A172 (cell line): ENCODE measurements at regions not wholly inside any gene's neighbourhood (a gene's known extent, or its start where the extent isn't known, plus 50 kb on each side); places are given as distances from the start of the nearest gene placed in this dataset.

Experiments used
- DNase-seq: peaks from one replicate; pipeline ENCODE4 v3.0.0-alpha.2; 2015; ENCODE audit warnings: low spot score

DNA sequence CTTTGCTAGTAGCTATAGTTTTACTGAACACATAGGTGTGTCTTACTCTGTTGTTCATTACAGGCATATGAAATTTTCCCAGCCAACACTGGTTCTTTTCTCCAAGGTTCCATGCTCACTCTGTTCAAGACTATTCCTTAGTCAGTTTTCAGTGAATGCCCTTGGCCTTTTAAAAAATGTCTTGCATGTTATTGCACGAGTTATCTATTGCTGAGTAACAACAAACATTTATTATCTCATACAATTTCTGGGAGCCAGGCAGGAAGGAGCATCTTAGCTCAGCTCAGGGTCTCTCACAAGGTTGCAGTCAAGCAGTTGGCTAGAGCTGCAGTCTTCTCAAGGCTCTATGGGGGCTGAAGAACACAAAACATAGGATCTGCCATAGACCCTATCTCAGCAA lies 223.5 kb downstream of the BTG1 start:
- DNase-seq, result no peak

DNA sequence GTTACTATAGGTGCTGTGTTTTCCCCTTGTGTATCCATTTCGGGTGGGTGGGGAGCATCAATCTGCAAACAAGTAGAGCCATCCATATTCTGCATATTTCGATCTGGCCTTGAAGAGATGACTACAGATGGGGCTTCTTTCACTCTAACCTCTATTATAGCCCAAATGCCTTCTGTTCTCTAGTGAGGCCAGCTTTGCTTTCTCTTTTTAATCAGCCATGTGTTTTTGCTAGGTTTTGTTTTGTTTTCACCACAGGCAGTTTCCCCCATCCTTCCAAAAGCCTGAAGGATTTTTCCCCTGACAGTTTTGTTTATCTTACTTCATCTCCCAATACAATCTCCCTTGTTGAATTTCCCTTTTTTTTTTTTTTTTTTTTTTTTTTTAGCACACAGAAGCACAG lies 224.1 kb downstream of the BTG1 start:
- DNase-seq, result no peak

DNA sequence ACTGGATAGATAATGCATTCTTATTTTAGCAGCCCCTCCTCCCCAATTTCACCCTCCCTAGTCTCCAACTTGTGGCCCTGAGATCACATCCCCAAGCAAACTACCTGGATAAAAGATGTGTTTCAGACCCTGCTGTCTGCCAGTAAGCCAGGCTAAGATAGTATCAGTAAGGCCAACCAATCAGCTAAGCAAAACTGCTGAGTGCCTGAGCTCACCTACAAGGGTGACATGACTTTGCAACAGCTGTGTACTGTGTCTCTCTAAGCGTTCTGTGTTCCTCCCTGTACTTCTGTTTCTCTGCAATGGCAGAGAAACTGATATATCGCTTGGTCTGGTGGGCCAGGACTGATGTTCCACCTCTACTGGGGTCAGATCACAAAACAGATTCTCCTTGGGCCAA lies 224.9 kb downstream of the BTG1 start:
- no peak for DNase-seq

DNA sequence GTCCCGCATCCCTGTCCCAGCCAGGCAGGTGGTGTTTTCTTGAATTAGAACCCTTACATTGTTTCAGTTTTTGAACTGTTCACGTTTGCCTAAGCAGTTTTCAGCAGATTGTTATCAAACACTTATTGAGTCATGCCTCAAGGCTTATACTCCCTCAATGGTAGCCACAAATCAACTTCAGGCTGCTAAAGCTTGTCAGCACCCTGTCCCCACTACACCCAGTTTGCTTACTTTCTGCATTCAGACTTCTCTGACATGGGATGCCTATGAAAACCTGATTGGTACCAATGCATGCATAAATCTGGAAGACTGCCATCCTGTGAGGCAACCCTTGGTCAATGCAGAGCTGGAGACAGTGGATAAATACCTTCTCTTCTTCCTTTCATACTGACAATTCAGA lies 225.4 kb downstream of the BTG1 start:
- no peak for DNase-seq

DNA sequence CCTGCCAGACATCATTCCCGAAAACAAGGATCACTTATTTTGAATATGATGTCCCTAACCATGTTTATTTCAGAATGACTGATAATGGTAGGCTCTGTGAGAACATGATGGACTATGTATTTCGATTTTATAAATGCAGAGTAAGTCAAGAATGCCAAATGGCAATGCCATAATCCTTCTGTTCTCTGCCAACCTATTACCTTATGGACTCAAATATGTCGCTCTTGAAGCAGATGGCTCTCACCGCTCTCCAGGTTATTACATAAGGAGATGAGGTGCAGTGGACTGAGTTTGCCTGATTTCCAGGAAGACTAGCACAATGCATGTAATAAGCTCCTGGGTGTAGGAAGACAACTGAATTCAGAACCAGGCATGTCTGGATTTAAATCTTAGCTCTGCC lies 227.2 kb downstream of the BTG1 start:
- DNase-seq, result no peak

DNA sequence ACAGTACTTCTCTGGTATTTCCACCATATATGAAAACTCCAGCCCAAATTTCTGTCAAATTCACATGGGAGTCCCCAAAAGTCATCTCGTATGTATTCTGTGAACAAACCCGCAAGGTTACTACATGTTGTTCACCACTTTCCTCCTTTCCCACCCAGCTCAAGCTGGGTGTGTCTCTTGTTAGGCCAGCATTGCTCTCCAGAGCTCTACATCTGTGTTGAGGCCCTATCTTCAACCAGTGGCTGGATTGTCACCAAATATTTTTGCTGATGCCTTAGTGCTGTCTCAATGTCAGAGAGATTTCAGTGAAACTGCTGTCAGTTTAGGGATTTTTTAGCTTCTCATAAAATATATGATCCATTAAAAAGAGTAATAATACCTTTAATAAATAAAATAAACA lies 230.9 kb downstream of the BTG1 start:
- DNase-seq, result no peak

DNA sequence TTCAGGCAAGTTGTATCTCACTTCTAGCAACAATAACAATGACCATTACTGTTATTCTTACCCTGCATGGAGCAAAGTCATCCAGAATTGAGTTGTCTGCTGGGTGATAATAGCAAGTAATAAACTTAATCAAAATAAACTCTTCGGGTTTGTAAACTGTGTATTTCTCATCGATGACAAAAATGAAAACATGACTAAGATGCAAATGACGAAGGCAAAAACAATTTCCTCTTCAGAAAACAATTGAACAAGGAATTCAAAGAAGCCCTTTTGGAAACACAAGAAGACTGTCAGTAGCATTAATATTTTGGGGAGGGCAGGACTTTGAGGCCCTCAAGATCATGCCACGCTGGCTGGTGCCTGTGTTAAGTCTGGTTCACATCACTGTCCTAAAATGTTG lies 232.0 kb downstream of the BTG1 start:
- DNase-seq, result no peak

DNA sequence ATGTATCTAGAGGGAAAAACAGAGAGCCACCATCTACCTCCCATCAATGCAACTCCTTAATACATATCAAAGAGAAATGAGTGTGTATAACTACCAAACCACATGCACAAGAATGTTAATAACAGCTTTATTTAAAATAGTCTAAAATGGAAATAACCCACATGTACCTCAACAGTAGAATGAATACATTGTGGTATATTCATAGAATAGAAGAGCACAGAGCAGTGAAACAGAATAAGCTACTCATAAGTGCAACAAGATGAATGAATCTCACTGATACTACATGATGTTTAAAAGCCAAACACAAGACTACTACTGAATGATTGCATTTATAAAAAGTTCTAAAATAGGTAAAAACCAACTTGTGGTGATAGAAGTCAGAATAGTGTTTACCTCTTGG lies 232.5 kb downstream of the BTG1 start:
- DNase-seq, result no peak

DNA sequence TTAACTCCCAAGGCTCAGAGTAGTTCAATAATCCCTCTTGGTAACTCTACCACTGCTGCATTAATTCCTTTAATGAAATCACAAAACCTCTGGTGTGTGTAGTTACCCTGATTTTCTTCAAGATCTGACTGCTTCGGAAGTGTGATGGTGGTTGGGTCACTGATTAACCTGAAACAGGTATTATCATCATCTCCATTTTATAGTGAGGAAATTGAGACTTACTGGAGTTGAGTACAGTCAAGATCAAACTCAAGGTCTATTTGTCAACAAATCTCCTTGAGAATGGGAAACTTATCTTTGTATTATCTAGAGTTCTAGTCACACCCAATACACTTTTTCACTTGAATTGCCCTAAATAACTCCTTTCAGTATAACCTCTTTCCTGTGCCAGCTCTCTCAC lies 233.5 kb downstream of the BTG1 start:
- DNase-seq, result no peak

DNA sequence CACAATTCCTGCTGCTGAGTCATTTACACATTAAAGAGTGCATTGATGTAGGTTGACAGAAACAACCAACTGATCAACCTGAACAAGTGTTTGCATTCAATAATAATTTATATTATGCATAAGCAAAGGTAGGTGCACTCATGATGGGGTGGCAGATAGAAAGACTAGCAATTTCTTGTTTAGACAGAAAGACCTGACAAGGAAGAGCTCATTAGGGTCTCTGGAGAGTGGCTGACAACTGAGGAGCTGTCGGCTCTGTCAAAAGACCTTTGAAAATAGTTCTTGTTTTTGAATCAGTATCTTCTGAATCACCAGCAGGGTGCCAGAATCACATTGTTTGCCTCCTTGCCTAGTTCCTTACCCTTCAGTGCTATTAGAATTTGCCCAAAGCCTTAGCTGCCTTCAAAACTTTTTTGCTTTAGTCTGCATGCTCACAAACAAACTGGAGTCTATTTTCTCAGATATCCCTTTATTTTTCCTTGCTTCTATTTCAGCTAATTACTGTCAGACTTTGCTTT lies 234.7 kb downstream of the BTG1 start:
- no peak for DNase-seq

DNA sequence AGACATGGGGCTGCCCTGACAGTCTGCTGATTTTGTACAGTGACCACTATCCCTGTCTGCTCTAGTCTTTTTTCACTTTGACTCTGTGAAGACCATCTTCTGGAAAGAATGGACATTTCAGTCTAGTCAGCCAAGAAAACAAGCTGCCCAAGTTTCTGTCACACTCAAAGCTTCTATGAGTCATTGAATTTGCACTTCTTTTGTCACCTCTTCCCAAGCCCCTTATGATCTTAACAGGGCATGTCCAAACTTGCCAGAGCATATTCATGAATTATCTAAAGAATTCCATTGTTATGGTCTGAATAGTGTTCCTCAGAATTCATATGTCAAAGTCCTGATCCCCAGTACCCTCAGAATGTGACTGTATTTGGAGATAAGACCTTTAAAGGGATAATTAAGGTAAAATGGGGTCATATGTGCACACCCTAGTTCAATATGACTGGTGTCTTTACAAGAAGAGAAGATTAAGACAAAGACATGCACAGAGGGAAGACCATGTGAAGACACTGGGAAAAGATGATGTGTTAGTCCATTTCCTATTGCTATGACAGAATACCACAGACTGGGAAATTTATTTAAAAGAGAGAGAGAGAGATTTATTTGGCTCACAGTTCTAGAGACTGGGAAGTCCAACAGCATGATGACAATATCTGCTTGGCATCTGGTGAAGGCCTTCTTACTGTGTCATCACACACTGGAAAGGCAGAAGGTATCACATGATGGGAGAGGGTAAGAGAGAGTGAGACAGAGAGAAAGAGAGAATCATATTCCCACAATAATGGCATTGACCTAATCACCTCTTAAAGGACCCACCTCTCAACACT lies 242.6 kb downstream of the BTG1 start:
- DNase-seq, result no peak

DNA sequence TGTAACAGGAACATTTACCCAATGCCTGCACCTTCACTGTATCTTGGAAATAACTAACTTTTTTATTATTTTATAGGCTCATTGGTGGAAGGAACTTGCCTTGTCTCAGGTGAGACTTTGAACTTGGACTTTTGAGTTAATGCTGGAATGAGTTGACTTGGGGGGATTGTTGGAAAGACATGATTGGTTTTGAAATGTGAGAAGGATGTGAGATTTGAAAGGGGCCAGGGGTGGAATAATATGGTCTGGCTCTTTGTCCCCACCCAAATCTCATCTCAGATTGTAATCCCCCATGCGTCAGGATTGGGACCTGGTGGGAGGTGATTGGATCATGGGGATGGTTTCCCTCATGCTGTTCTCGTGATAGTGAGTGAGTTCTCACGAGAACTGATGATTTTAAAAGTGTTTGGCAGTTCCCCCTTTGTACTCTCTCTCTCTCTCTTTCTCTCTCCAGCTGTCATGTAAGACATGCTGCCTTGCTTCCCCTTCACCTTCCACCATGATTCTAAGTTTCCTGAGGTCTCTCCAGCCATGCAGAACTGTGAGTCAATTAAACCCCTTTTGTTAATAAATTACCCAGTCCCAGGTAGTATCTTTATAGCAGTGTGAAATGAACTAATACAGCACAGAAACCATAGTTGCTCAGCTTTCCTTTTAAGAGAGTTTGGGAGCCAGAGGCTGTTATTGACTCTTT lies 244.1 kb downstream of the BTG1 start:
- DNase-seq, result no peak

DNA sequence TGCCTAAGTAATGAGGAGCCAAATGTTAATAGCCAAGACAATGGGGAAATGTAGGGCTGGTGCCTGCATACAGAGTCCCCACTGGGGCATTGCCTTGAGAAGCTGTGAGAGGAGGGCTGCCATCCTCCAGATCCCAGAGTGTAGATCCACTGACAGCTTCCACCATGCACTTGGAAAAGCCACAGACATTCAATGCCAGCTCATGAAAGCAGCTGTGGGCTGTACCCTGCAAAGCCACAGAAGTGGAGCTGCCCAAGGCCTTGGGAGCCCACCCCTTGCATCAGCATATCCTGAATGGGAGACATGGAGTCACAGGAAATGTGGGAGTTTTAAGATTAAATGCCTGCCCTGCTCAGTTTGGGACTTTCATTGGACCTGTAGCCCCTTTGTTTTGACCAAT lies 244.7 kb downstream of the BTG1 start:
- DNase-seq, result no peak

DNA sequence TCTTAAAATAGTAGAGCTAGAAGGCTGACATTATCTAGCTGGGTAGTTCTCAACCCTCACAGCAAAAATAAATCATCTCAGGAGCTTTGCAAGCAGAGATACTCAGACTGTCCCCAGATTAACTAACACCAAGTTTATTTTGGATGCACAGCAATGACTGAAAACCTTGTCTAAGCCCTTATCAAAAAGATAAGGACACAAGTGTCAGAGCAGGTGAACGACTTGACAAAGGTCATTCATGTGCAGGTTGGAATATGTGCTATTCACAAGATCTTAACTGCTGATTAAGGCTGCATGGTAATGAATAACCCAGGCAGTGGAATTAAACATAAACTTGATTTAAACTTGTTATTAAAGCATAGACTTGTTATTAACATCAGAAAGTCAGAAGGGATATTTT lies 246.6 kb downstream of the BTG1 start:
- DNase-seq, result no peak

DNA sequence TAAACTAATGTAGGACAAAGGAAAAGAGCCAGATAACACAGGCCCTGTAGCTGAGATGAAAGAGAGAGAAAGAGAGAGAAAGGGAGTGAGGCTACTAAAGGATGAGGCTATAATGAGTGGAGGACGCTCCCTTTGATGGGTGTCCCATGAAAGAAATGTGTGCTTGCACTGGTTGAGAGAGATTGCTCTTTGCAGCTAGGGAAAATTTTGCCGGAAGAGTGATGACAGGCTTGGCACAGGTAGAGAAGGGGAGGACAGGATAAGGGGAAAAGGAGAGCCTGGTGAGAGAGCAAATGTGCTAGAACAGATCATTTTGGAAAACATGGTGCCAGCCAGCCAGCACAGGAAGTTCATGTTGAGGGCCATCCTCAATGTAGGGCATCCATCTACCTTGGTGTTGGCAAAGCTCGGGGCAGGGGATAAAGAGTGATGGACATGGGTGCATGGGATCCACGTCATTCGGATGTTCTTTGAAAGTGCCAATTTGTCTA lies 248.6 kb downstream of the BTG1 start:
- DNase-seq, result no peak

DNA sequence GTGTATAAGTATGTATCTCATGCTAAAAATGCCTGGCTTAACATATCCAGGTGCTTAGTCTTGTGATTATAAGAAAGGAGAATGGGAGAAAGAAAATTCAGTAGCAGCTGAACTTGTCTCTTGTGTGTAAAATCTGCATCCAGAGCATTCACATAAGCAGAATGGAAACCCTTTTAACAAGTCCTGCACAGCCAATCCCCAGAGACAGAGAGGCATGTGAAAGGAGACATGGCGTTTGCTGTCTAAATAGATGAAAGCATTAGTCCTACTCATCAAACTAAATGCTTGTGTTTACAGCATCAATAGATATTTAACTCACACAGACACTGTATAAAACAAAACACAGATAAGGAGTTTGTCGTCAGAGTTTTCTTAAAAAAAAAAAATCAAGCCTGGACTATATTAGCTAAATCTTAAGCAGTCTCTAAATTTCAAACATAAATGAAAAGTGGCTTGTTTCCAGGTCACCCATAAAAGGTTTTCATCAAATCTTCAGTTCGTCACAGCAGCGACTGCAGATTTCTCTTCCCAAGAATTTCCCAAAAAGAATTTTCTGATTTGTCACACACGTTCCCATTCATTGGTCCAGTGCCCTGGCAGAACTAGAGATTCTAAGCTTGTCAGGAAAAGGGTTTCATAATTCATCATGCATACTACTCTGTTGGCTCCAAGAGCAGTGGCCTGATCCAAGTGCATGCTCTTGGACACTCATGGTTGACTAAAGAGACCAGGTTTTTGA lies 249.2 kb downstream of the BTG1 start:
- DNase-seq, result no peak

DNA sequence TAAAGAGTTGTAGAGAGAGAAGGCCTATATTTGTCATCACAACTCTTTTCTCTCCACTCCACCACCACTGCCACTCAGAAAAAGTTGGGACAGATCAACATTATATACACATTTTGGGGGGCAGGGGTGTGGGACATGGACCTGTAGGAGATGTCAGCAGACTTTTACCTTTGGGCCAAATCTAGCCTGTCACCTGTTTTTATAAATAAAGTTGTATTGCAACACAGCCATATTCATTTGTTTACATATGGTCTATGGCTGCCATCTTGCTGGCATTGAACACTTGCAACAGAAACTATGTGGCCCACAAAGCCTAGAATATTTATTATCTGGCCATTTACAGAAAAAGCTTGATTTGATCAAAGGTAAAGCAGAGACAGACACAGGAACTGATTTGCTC lies 250.7 kb downstream of the BTG1 start:
- no peak for DNase-seq

DNA sequence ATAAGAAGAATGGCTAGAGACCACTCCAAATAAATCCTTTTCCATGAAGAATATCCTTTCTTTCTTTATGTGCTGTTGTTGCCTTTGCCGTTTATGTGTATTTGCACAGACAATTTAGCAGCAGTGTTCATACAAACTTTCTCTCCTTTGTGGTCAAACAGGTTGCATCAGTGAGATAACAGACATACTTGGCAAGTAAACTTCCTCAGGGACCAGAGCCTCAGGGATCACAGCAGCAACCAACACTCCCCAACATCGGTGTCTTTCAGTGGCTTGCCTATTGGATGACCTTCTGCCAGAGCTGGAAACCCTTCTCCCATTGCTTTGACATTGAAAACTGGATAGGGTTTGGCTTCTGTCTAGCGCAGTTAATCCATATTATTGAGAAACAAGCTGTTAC lies 252.2 kb downstream of the BTG1 start:
- no peak for DNase-seq

DNA sequence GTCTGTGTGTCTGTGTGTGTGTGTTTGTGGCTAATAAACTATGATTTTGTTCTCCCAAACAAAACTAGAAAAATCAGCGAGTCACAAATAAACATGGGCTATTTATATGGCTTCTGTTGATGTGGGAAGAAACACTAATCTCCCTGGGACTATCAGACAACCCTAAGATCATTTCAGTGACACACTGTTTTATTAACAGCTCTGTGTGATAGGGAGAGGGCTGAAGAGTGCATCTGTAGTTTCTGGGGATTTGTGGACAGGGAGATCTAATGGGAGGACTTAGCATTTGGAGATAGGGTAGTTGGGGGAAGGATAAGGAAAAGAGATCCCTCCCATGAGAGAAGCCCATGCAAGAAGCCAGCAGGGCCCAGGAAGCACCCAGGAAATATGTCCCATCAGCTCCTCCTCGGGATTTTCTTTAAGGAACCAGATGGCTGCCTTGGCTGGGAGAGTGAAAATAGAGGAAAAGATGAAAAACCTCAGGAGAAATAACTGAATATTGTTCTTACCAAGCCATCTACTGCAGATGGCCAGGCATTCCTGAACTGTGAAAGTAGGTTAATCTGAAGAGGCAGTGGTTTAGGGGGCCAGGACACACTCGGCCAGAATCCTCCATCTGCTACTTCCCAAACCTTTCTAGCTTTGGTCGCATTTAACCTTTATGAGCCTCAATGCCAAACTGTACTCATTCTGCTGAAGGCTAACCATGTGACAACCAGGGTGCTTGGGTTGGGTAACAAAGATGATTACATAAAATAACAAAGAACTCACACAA lies 253.4 kb downstream of the BTG1 start:
- no peak for DNase-seq

DNA sequence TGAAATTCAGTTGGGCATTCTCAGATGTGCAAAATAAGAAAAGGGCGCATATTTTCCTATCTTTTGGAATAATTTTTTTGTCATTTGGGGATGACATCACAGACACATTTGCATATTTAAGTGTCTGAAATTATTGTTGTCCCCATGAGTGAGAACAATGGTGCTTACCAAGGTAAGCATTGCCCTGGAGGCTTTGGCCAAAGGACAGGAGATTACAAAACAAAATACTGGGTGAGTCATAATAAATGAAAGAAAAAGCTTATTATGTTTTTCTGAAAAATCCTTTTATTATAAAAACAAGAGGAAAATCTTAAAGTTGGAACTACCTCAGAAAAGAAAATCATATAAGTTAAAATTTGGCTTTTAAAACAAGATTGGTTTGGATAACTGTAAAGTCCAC lies 254.9 kb downstream of the BTG1 start:
- no peak for DNase-seq

DNA sequence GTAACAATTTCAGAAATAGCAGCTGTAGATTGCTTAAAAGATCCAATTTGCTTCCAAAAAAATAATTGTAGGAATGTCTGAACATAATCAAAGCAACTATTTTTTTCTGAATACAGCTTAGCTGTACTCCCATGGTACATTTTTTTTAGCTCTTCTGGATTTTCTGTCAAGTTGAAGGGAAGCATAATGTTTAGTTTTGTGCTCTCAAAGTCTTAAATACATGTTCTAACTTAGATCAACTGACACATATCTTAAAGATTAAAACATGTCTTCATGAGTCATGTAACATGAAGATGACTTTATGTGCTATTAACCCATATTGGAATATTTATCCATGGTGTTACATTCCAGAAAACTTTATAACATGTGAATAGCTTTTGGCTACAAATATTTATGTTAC lies 255.7 kb downstream of the BTG1 start:
- DNase-seq, result no peak

DNA sequence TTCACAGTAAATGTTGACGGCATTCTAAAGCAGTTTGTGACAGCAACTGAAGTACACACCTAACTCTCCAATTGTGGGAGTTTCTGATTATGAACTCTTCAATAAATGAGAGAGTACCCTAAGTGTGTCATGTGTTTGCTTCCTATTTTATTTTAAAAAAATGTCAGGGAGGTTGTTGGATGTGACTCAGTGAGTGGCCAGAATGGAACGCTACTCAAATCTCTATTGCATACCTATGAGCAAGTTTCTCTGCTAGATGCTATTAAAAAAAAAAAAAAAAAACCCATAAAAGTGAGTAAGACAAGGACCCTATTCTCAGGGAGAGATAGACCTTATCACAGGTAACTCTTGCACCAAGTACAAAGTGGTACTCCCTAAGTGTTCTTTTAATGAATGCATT lies 256.6 kb downstream of the BTG1 start:
- DNase-seq, result no peak
